ENCODE measurements at regions not wholly inside any gene's neighbourhood (a gene's known extent, or its start where the extent isn't known, plus 50 kb on each side); places are given as distances from the start of the nearest gene placed in this dataset.

GRCh38 chr1:38308780-38309179 lies 262.2 kb upstream of the POU3F1 start (continued):
- TF ChIP-seq POU5F1 (IDR thresholded peaks at IDR 0.05; ENCODE audit: borderline replicate concordance, low read depth, low read length, partially characterized antibody) = no peak
- TF ChIP-seq ZNF766 (CRISPR knock-in tag; conservative IDR thresholded peaks at IDR 0.05) = peak; percentile 66; the same call in 1 of the 2 replicates
- no peak for TF ChIP-seq RNF219 (CRISPR knock-in tag; IDR thresholded peaks at IDR 0.05)
- 0 out of 2 replicates have a peak, but pooled peaks have one; percentile 33 for TF ChIP-seq MYNN (IDR thresholded peaks at IDR 0.05)
- TF ChIP-seq MYNN (CRISPR knock-in tag; IDR thresholded peaks at IDR 0.05) = no peak
- peak; percentile 51; the same call in 1 of the 2 replicates for TF ChIP-seq HMBOX1 (IDR thresholded peaks at IDR 0.05)
- peak; percentile 46; the same call in 1 of the 2 replicates for TF ChIP-seq EP300 (IDR thresholded peaks at IDR 0.05; ENCODE audit: low read length)
- TF ChIP-seq ATF6 (CRISPR knock-in tag; IDR thresholded peaks at IDR 0.05) = 0 out of 2 replicates have a peak, but pooled peaks have one; percentile 34
- TF ChIP-seq E2F6 (IDR thresholded peaks at IDR 0.05; ENCODE audit: borderline replicate concordance in 1 of 2, extremely low read depth in 1 of 2, insufficient read depth in 1 of 2, insufficient read length in 1 of 2, low read depth in 1 of 2, low read length in 1 of 2, poor library complexity in 1 of 2, severe bottlenecking in 1 of 2) = peak in 1 of 2 experiments; percentile 47
- 0 out of 4 replicates have a peak, but pooled peaks of 1 of the 2 experiments have one; percentile 46 for TF ChIP-seq UBTF (IDR thresholded peaks at IDR 0.05; ENCODE audit: borderline replicate concordance in 1 of 2, low read depth in 2 of 2, low read length in 2 of 2)
- 0 out of 2 replicates have a peak, but pooled peaks have one; percentile 52 for TF ChIP-seq HDGF (IDR thresholded peaks at IDR 0.05)
- TF ChIP-seq ZEB2 (IDR thresholded peaks at IDR 0.05) = peak; percentile 89
- peak; percentile 23 for TF ChIP-seq DACH1 (IDR thresholded peaks at IDR 0.05; ENCODE audit: partially characterized antibody)
- TF ChIP-seq MCM3 (IDR thresholded peaks at IDR 0.05) = no peak
- TF ChIP-seq RCOR1 (IDR thresholded peaks at IDR 0.05; ENCODE audit: borderline replicate concordance in 1 of 2, low read depth in 2 of 2, low read length in 2 of 2) = peak in 1 of 2 experiments; percentile 84; a peak in 1 of 4 replicates
- no peak for TF ChIP-seq ZNF24 (IDR thresholded peaks at IDR 0.05)
- peak in 1 of 2 experiments; percentile 34; a peak in 1 of 3 replicates for TF ChIP-seq CBX3 (IDR thresholded peaks at IDR 0.05; ENCODE audit: borderline replicate concordance in 1 of 2, low read length in 2 of 2)
- peak; percentile 81; the same call in 1 of the 2 replicates for TF ChIP-seq MYC (IDR thresholded peaks at IDR 0.05; ENCODE audit: low read depth, low read length)
- no peak for TF ChIP-seq MYC (CRISPR knock-in tag; IDR thresholded peaks at IDR 0.05; ENCODE audit: borderline replicate concordance, low read depth)
- TF ChIP-seq MAFK (IDR thresholded peaks at IDR 0.05; ENCODE audit: low read length) = no peak
- no peak for TF ChIP-seq ATF1 (CRISPR knock-in tag; IDR thresholded peaks at IDR 0.05)
- peak; percentile 26; the same call in 1 of the 2 replicates for TF ChIP-seq ATF1 (tag; IDR thresholded peaks at IDR 0.05)

Measured in K562 (cell line).